ENCODE measurements at regions not wholly inside any gene's neighbourhood (a gene's known extent, or its start where the extent isn't known, plus 50 kb on each side); places are given as distances from the start of the nearest gene placed in this dataset.
"Not testable (repeated sequence)": the region's sequence is repeated elsewhere in the genome, so short reads cannot be mapped to it uniquely, and the experiment has no call there.

DNA sequence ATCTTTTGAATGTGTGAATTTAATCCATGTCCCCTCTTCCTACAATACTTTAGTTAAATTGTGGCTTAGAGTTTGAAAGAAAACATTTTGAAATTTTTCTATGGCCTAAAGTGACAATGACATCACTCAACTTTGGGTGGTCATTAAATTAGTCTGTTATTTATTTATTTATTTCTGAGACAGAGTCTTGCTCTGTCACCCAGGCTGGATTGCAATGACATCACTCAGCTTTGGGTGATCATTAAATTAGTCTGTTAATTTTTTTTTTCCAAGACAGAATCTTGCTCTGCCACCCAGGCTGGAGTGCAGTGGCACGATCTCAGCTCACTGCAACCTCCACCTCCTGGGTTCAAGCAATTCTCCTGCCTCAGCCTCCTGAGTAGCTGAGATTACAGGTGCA, 322.5 kb downstream of the SOX2 start:
- TF ChIP-seq, protein P1, sequence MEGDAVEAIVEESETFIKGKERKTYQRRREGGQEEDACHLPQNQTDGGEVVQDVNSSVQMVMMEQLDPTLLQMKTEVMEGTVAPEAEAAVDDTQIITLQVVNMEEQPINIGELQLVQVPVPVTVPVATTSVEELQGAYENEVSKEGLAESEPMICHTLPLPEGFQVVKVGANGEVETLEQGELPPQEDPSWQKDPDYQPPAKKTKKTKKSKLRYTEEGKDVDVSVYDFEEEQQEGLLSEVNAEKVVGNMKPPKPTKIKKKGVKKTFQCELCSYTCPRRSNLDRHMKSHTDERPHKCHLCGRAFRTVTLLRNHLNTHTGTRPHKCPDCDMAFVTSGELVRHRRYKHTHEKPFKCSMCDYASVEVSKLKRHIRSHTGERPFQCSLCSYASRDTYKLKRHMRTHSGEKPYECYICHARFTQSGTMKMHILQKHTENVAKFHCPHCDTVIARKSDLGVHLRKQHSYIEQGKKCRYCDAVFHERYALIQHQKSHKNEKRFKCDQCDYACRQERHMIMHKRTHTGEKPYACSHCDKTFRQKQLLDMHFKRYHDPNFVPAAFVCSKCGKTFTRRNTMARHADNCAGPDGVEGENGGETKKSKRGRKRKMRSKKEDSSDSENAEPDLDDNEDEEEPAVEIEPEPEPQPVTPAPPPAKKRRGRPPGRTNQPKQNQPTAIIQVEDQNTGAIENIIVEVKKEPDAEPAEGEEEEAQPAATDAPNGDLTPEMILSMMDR (conservative IDR thresholded peaks at IDR 0.05; ENCODE audit: low read depth, low read length), result not testable (repeated sequence)
- TF ChIP-seq EZH2 (IDR thresholded peaks at IDR 0.05; ENCODE audit: borderline replicate concordance, low read depth, low read length, poor library complexity, severe bottlenecking), result not testable (repeated sequence)
